ENCODE measurements at regions not wholly inside any gene's neighbourhood (a gene's known extent, or its start where the extent isn't known, plus 50 kb on each side); places are given as distances from the start of the nearest gene placed in this dataset.

DNA sequence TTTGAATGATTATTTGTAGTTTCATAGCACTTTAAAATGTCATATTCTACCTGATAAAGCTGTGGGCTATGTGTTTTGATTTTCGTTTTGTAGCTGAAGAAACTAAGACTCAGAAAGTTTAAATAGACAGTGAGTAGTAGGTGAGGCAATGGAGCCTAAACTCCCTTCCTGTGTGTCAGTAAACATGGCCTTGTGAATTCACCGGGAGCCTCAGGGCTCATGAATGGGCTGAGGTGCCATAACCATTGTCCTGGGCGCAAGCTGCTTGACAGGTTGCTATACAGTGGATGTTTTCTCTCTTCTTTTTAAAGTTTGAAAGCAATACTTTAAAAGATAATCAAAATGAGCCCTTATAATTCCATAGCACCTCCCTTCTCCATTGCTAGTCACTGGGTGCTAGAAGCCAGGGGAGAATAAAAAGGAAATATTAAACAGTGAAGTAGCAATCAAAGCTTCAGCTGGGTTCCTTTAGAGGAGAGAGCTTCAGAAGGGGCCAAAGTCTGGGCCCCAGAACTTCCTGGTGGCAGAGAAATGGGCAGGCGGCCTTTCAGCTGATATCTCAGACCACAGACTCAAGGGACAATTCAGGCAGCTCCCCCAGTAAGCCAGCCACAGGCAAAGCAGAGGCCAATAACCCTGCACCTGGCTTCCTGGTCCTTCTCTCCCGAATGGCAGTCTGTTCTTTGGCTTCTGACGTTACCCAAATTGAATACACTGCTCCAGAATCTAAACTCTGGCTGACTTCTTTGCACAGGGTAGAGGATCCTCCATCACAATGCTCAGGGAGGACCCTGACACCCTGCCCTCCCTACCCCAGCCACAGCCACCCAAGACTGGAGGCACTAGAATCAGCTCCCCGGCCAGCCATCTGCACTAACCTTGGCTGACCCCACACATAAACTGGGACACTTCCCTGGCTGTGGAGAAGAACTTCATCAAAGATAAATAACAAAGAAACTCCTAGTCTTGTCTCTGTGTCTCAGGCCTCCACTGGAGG, 51.8 kb upstream of the NPAS2 start:
- DNase-seq: no peak
